ENCODE measurements at regions not wholly inside any gene's neighbourhood (a gene's known extent, or its start where the extent isn't known, plus 50 kb on each side); places are given as distances from the start of the nearest gene placed in this dataset.

DNA sequence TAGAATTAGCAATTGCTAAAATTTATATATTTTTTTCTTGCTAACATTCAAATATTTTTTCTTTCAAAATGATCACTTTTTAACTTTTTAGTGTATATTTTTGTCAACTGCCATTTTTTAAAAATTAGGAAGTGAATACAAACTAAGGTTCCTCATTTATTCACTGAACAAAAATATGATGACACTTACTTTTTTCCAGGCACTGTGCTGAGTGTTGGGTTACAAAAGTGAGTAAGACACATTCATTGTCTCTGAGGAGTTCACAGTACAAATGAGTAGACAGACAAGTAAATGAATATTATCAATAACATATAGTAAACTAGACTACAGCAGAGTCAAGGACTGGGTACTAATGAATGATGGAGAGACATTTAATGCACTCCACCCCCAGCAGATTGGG is 543.5 kb downstream of the PDHA2 start:
- TF ChIP-seq NR2F2 (IDR thresholded peaks at IDR 0.05) = no peak
- Histone ChIP-seq H3K4me3 (ENCODE audit: low read depth in 1 of 3, low read length in 3 of 3) (no peak overlapping the region), H3K9ac (ENCODE audit: low read depth in 1 of 2, low read length in 2 of 2) (no peak overlapping the region)

DNA sequence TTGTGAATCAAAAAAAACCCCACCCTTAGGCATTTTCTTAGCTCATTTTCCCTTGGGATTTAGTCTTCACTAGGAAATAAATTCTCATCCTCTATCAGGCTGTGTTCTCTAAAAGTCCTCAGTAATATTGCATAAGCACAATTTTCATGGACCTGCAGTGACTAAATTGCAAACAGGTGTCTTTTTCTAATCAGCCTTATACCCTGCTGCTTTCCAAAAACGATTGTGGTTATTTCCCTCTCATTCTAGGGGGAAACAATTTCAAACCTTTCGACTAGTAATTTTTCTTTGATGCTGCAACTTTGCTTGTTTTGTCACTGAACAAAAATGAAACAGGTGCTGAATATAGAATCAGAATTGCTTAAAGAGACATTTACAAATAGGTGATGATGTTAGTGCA is 549.9 kb downstream of the PDHA2 start:
- Histone ChIP-seq H3K36me3 (ENCODE audit: control insufficient read depth in 4 of 4, insufficient read depth in 3 of 4, low read depth in 1 of 4, low read length in 3 of 4) (no peaks in the 10 kb centered on the region), H3K4me3 (ENCODE audit: low read depth in 1 of 3, low read length in 3 of 3) (no peak overlapping the region), H3K4me1 (ENCODE audit: control insufficient read depth in 4 of 4, insufficient read depth in 4 of 4, low read length in 3 of 4) (no peaks in the 10 kb centered on the region), H3K9ac (ENCODE audit: low read depth in 1 of 2, low read length in 2 of 2) (no peak overlapping the region), H3K27ac (ENCODE audit: low read depth in 1 of 2, low read length in 2 of 2) (no peak overlapping the region), H3K27me3 (ENCODE audit: control insufficient read depth in 4 of 4, insufficient read depth in 4 of 4, low read length in 3 of 4) (peaks cover 0 to 4% (median 0%) of the 10 kb centered on the region in 4 donors), H3K9me3 (ENCODE audit: control insufficient read depth in 4 of 4, low read length in 3 of 4) (no peaks in the 10 kb centered on the region)
- no peak for DNase-seq (ENCODE audit: low spot score)
- WGBS = 41% methylated on average over 2 of the region's 2 CpGs
- TF ChIP-seq EGR1 (IDR thresholded peaks at IDR 0.05; ENCODE audit: low read depth in 2 of 2) = no peak
- no peak for TF ChIP-seq SP1 (IDR thresholded peaks at IDR 0.05)
- TF ChIP-seq RXRA (IDR thresholded peaks at IDR 0.05) = no peak
- TF ChIP-seq YY1 (IDR thresholded peaks at IDR 0.05) = no peak
- no peak for TF ChIP-seq FOXA2 (IDR thresholded peaks at IDR 0.05)
- no peak for TF ChIP-seq HNF4G (IDR thresholded peaks at IDR 0.05)
- TF ChIP-seq RAD21 (IDR thresholded peaks at IDR 0.05) = no peak
- TF ChIP-seq HNF4A (conservative IDR thresholded peaks at IDR 0.05) = no peak
- TF ChIP-seq, protein P1, sequence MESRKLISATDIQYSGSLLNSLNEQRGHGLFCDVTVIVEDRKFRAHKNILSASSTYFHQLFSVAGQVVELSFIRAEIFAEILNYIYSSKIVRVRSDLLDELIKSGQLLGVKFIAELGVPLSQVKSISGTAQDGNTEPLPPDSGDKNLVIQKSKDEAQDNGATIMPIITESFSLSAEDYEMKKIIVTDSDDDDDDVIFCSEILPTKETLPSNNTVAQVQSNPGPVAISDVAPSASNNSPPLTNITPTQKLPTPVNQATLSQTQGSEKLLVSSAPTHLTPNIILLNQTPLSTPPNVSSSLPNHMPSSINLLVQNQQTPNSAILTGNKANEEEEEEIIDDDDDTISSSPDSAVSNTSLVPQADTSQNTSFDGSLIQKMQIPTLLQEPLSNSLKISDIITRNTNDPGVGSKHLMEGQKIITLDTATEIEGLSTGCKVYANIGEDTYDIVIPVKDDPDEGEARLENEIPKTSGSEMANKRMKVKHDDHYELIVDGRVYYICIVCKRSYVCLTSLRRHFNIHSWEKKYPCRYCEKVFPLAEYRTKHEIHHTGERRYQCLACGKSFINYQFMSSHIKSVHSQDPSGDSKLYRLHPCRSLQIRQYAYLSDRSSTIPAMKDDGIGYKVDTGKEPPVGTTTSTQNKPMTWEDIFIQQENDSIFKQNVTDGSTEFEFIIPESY (IDR thresholded peaks at IDR 0.05) = no peak
- TF ChIP-seq, protein P2, sequence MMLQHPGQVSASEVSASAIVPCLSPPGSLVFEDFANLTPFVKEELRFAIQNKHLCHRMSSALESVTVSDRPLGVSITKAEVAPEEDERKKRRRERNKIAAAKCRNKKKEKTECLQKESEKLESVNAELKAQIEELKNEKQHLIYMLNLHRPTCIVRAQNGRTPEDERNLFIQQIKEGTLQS (IDR thresholded peaks at IDR 0.05) = no peak
- no peak for TF ChIP-seq FOXA1 (IDR thresholded peaks at IDR 0.05)
- no peak for TF ChIP-seq JUND (IDR thresholded peaks at IDR 0.05)
- no peak for TF ChIP-seq NR2F2 (IDR thresholded peaks at IDR 0.05)
- TF ChIP-seq TAF1 (conservative IDR thresholded peaks at IDR 0.05) = no peak
- TF ChIP-seq, protein P3, sequence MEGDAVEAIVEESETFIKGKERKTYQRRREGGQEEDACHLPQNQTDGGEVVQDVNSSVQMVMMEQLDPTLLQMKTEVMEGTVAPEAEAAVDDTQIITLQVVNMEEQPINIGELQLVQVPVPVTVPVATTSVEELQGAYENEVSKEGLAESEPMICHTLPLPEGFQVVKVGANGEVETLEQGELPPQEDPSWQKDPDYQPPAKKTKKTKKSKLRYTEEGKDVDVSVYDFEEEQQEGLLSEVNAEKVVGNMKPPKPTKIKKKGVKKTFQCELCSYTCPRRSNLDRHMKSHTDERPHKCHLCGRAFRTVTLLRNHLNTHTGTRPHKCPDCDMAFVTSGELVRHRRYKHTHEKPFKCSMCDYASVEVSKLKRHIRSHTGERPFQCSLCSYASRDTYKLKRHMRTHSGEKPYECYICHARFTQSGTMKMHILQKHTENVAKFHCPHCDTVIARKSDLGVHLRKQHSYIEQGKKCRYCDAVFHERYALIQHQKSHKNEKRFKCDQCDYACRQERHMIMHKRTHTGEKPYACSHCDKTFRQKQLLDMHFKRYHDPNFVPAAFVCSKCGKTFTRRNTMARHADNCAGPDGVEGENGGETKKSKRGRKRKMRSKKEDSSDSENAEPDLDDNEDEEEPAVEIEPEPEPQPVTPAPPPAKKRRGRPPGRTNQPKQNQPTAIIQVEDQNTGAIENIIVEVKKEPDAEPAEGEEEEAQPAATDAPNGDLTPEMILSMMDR (IDR thresholded peaks at IDR 0.05; ENCODE audit: low read depth, low read length, missing input control) = no peak
- no peak for TF ChIP-seq GABPA (IDR thresholded peaks at IDR 0.05 in 1 of 2, conservative IDR thresholded peaks at IDR 0.05 in 1 of 2)
- TF ChIP-seq, protein P4, sequence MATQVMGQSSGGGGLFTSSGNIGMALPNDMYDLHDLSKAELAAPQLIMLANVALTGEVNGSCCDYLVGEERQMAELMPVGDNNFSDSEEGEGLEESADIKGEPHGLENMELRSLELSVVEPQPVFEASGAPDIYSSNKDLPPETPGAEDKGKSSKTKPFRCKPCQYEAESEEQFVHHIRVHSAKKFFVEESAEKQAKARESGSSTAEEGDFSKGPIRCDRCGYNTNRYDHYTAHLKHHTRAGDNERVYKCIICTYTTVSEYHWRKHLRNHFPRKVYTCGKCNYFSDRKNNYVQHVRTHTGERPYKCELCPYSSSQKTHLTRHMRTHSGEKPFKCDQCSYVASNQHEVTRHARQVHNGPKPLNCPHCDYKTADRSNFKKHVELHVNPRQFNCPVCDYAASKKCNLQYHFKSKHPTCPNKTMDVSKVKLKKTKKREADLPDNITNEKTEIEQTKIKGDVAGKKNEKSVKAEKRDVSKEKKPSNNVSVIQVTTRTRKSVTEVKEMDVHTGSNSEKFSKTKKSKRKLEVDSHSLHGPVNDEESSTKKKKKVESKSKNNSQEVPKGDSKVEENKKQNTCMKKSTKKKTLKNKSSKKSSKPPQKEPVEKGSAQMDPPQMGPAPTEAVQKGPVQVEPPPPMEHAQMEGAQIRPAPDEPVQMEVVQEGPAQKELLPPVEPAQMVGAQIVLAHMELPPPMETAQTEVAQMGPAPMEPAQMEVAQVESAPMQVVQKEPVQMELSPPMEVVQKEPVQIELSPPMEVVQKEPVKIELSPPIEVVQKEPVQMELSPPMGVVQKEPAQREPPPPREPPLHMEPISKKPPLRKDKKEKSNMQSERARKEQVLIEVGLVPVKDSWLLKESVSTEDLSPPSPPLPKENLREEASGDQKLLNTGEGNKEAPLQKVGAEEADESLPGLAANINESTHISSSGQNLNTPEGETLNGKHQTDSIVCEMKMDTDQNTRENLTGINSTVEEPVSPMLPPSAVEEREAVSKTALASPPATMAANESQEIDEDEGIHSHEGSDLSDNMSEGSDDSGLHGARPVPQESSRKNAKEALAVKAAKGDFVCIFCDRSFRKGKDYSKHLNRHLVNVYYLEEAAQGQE (IDR thresholded peaks at IDR 0.05) = no peak
- TF ChIP-seq, protein P5, sequence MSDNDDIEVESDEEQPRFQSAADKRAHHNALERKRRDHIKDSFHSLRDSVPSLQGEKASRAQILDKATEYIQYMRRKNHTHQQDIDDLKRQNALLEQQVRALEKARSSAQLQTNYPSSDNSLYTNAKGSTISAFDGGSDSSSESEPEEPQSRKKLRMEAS (IDR thresholded peaks at IDR 0.05) = no peak

More for the DNA sequence above, 543.5 kb downstream of the PDHA2 start:
- Histone ChIP-seq H3K9me3 (ENCODE audit: control insufficient read depth in 4 of 4, low read length in 3 of 4) (no peaks in the 10 kb centered on the region), H3K27me3 (ENCODE audit: control insufficient read depth in 4 of 4, insufficient read depth in 4 of 4, low read length in 3 of 4) (peaks cover 0 to 2% (median 0%) of the 10 kb centered on the region in 4 donors), H3K4me1 (ENCODE audit: control insufficient read depth in 4 of 4, insufficient read depth in 4 of 4, low read length in 3 of 4) (no peaks in the 10 kb centered on the region), H3K36me3 (ENCODE audit: control insufficient read depth in 4 of 4, insufficient read depth in 3 of 4, low read depth in 1 of 4, low read length in 3 of 4) (no peaks in the 10 kb centered on the region), H3K27ac (ENCODE audit: low read depth in 1 of 2, low read length in 2 of 2) (no peak overlapping the region)
- no peak for DNase-seq (ENCODE audit: low spot score)

Data from liver (tissue), 8 donors.